GM18870 (cell line): ENCODE measurements at regions not wholly inside any gene's neighbourhood (a gene's known extent, or its start where the extent isn't known, plus 50 kb on each side); places are given as distances from the start of the nearest gene placed in this dataset.
A peak's percentile ranks its signal among the peaks of the same experiment; 100 is the strongest.
"Not testable (repeated sequence)": the region's sequence is repeated elsewhere in the genome, so short reads cannot be mapped to it uniquely, and the experiment has no call there.

ENCODE experiments used
- ATAC-seq: cut with Tn5 transposase; IDR thresholded peaks from one replicate; pipeline ENCODE4 v1.9.1; 2021; ENCODE audit warnings: moderate library complexity; ENCODE audit not compliant: unreplicated experiment

DNA sequence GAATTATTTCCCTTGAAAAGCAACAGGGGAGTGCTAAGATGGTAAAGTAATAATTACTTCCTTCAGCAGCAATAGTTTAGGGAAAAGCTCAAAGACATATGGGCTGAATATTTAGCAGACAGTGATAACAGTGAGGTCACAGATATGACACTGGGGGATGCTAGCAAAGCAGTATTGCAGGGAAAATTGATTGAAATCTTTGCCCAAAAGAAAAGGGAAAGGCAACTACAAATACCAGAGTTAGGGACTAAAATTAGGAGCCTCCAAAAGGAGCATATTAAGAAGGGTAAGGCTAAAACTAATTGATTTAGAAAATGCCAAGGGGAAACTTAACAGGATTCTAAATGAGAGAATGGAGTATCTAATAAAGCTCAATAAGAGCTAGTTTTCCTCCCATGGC, 1191.3 kb upstream of the TENM3 start:
- ATAC-seq, result no peak

DNA sequence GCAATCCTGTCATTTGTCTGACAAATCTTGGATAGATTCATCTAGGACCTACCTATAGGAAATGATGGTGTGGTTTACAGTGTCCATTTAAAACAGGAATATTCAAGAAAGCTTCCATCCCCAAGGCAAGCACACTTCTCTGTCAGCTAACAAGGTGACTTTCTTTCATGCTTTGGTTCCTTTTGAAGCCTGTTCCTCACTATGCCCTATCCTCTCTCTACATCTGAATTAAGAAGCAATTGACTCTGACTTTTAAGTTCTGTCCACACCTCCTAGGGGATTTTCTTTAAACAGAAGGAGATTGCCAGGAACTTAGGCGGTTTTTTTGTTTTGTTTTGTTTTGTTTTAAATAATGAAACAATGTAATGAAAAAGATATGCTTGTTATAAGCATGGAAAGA, 1181.4 kb upstream of the TENM3 start:
- no peak for ATAC-seq

DNA sequence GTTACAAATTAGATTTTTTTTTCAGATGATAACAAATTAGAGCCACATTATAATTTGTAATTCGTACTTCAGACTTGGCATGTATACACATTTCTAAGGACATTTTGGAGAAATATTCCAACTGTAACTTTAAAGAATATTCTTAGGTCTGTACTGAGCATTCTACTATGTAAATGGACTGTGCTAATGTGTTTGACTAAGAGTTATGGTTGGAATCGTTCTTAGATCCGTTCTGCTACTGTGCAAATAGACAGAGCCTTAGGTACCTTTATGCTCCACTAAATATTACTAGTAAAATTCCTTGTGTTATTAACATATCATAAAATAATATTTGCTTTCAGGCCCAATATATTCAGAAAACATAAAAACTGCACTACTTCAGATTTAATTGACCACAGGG, 1180.0 kb upstream of the TENM3 start:
- no peak for ATAC-seq

DNA sequence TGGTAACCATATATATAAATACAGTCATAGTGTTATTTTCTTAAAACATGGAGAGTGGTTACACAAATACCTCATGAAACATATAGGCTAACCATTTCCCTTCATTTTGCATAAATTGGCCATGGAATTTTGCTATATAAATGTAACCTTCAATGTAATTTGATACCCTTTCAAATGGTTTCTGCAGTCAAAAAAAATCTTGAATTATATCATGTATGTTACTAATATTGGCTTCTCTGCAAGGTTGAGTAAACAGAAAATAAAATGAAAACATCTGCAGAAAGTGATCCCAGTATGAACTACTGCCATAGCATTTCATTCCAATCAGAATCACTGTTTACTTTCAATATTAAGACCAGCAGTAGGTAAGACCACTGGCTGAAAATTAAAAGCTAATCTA, 1165.9 kb upstream of the TENM3 start:
- no peak for ATAC-seq

DNA sequence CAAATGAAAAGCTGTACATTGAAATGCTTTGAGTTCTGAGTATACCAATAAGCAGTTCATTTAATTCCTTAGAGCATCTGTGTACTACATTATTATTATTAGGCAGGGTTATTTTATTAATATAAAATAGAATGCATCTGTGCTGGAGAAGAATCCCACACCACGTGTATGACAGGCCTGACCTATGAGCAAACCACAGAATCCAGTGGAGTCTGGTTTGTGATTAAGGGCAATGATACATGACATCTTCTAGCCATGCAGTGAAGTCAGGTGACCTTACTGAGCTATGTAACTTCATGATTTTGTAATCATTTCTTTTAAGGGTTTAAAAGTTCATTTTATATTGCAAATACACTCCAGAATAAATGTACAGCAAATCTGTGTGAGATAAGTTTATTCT, 1165.0 kb upstream of the TENM3 start:
- no peak for ATAC-seq

DNA sequence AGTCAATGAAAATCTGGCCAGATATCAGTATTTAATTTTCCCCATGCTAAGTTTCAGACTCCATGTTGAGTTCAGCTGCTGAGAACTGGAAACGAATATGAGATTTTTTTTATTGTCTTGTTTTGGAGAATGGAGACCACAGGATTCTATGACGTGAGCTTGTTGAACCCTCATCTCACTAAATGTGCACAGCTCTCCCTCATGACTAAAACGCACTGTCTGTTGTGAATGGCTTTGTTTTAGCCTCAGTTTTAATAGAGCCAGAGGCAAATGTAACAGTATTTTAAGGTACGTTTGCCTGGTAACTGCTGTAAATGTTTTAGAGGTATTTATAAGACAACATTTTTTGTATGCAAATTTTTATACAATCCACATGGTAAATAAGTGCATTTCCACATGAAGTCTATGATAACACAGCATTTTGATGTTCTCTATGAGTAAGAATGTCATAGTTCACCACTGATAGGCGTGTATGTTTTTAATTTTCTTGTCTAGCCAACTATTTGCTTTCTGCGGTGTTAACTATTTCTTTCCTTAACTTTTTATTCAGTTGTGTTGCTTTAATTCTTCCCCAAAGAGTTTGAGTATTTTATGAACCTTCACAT, 1159.3 kb upstream of the TENM3 start:
- no peak for ATAC-seq

DNA sequence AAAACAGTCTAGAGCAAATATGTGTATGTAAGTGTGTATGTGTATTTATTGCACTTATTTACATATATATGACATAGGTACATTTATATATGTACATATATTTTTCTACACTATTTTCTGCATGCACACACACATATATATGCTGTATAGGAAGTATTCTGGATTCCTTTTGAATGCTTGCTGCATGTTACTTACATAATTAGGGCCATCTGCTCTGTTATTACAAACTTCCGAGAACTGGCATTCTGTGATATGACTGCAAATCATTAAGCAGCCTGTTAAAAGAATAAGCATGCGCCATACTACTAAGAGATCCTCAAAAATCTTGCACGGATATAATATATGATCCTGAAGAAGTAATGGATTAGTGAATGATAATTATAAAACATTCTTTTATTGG, 1157.6 kb upstream of the TENM3 start:
- ATAC-seq, result no peak

DNA sequence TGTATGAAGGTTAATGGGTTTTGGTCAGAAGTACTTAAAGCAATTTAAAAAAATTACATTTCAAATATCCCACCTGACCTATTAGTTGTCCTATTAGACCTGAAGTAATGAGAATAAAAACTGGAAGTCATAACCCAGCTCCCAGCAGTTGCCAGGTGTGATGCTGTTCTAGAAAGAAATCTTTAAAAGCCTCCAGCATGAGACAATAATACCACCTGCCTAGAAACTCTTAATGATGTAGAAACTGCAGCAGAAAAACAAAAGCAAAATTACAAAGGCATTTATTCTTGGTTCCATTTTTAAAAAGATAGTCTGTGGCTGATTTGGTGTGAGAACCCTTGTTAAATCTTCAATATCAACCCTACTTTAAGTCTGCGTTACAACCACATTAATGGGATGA, 1137.7 kb upstream of the TENM3 start:
- no peak for ATAC-seq

DNA sequence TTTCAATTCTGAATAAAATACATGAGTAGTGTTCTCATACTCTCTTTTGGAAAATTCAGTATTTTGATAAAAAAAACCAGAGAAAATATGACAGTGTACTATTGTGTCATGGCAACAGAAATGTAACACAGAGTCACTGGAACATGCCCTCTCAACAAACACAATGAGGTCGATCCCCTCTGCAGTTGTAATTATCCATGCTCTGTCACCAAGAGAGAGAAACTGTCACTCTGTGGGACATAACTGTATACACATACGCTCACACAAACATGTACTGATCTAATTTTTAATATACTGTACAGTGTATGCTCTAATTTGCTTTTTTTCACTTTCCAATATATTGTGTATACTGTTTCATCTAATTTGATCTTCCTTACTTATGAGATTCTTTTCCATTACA, 1136.8 kb upstream of the TENM3 start:
- no peak for ATAC-seq

DNA sequence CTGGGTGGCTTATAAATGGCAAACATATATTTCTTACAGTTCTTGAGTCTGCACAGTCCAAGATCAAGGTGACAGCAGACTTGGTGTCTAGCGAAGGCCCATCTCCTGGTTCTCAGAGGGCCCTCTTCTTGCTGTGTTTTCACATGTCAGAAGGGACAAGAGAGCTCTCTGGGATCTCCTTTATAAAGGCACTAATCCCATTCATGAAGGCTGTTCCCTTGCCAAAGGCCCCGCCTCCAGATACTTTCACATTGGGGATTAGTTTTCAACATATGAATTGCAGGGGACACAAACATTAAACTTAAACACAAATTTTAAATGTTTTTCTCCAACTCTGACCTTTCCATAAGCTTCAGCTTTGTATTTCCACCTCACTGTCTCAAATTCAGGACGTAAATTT, 1135.0 kb upstream of the TENM3 start:
- ATAC-seq, result no peak

DNA sequence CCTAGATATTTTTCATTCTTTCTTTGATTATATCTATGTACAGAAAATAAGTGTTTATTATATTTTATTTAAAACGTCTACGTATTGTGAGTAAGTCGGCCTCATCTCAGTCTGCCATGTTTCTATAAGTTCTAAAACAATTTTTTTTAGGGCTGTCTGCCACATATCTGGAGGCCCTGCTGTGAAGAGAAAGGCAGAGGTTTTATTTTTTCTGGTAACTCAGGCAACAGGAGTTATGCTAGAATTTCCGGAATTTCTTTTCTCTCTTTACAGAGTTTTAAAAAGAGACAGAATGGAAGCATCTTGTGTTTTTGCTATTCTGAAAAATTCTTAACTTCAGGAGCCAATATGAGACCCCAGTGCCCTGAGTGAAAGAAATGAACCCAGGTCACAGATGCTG, 1124.0 kb upstream of the TENM3 start:
- no peak for ATAC-seq

DNA sequence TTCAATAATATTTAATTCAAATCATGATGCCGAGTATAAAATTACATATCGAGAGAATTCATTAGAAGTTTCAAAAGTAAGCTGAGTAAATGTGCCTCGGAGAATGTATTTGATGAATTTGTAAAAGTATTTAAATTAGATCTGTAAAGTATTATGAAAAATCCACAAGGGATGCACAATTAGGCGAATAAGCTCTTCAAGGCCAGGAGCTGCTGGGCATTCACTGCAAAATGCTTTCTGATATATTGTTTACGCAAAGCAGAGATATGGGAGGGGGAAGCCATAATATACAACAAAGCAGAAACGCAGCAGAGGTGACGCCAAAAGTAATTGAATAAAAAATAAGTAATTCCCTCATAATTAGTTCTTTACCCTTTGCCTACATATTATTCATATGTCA, 1121.5 kb upstream of the TENM3 start:
- ATAC-seq, result no peak

DNA sequence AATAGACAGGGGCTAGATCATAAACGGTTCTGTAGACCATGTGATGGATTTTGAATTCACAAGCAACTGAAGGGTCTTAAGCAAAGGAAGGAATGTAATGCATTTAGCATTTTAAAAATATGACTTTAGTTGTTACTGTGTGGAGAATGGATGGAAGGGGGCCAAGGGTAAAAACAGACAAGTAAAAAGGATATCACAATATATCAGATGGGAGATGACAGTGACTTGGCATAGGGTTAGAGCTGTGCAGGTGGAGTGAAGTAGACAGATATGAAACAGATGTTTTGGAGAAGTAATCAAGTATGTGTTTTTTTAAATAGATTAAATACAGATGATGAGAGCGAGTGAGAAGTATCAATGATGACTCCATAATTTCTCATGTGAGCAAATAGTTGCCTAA, 1116.0 kb upstream of the TENM3 start:
- no peak for ATAC-seq

DNA sequence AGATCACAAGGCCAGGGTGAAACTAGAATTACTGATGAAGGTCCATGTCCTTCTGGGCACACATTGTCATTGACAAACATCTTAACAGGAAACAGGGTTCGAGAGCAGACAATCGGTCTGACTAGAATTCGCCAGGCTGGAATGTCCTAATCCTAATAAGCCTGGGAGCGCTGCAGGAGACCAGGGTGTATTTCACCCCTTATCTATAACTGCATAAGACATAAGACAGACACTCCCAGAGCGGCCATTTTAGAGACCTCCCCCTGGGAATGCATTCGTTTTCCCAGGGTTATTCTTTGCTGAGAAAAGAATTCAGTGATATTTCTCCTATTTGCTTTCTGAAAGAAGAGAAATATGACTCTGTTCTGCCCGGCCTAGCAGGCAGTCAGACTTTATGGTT, 1112.9 kb upstream of the TENM3 start:
- ATAC-seq, result not testable (repeated sequence)

DNA sequence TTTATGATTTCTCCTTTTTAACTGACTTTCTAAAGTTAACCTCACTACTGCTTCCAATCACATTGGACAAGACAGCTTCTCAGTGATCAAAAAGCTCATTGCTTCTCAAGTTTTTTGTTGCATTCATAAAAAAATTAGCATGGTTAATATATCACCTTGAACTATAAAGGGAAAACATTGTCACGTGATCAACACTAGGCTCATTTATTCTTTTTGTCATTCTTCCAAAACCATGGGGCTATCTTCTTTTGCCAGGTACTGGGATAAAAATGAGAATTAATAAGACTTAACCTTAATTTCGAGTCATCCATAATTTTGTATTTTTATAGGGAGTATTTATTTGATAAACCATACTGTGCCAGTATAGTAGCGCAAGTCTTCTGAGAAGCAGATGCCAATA, 1105.9 kb upstream of the TENM3 start:
- no peak for ATAC-seq

DNA sequence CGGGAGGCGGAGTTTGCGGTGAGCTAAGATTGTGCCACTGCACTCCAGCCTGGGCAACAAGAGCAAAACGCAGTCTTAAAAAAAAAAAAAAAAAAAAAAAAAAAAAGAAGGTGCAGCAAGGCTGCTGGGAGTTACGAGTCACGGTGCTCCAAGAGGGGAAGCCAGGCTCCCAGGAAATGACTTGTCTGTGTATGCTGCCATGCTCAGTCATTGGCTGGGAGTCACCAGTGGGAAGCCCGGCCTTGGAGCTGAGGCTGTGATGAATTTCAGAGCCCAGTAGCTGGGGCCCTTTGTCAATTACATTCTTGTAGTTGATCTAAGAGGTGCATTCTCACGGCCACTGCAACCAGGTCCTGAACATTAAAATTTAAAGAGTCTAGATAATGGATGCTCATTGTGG, 1105.1 kb upstream of the TENM3 start:
- no peak for ATAC-seq

DNA sequence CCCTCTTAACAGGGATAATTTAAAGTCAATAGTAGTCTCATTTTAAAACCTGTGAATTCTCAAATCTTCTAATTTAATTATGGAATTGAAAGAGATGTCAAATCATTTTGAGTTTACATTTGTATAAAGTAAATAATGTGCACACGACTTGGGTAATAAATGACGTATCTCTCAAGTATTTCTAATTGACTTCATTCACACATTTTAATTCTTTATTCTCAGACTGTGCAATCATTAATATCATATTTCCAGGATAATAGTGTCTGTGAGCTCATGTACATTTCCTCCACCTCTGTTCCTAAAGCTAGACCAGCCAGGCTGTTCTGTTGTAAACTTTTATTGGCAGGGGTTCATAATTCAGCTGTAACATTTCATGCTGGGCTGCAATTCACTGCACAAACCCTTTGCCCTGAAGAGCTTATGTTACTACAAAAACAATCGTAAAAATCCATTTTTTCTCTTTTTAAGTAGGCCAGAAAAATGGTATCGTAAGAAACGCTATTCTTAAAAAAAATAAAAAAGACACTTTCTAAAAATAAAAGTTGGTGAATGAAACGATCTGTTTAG, 1103.1 kb upstream of the TENM3 start:
- ATAC-seq, result no peak

DNA sequence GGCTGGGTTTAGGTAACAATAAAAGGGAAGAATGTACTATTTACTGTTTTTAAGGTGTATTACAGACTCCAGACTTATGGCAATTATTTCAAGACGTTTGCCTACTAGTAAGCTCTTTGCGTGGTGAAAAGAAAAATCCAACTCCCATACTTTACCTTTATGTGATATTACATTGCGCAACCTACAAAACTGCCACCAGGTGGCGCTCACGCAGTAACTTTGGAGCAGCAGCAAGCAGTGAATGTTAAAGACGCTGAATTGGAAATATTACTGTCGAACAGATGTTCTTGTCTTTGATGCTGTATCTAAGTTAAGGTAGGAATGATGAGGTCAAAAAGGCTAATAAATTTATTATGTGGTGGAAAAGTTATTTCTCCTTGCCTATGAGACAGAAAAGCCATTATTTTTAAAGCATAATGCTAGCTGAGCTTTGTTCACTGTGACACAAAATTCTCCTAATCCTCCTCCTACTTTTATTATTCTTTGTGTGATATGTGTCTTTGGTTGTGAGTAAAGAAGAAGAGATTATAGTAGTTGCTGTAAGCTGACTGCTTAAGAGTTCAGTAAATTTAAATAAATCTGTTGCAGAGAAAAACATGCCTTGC, 1099.8 kb upstream of the TENM3 start:
- ATAC-seq, result peak; percentile 91

DNA sequence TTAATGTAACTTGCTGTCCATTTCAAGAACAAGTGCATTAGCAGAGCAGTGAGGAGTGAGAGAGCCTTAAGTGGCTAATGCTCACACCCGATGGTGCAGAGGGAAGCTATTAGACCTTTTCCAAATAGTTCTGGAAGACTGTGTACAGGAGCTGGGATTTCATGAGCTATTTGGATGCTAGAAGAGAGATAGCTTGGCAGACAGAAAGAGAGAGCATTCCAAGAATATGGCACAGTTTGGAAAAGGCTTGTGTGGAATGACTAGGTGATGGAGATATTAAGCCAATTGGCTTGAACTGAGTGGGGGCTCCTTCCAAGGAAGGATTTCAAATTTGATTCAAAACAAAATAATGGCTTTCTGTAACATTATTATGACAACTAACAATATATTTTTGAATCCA, 1097.2 kb upstream of the TENM3 start:
- ATAC-seq, result no peak

DNA sequence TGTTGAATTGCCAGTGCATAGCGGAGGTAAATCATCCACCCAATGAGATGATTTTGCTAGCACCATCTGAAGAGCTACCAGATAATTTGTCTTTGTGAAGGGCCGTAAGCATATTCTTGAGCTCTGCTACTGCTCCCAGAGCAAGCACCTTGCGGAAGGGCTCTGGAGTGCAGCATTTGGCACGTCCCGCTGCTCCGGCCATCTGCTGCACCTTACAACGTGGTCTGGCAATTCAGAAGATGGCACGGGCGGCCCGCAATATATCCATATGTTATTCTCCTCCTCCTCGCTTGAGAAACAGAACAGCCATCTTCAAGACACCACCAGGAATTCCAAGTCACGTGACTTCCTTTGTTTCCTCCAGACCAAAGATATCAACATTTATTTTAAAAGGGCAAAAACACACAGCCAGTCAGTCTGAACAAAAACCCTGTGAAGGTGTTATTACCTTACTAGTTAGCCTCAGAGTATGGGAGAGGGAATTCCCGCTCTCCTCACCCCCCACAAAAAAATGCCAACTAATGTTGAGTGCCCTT, 1095.7 kb upstream of the TENM3 start:
- no peak for ATAC-seq

DNA sequence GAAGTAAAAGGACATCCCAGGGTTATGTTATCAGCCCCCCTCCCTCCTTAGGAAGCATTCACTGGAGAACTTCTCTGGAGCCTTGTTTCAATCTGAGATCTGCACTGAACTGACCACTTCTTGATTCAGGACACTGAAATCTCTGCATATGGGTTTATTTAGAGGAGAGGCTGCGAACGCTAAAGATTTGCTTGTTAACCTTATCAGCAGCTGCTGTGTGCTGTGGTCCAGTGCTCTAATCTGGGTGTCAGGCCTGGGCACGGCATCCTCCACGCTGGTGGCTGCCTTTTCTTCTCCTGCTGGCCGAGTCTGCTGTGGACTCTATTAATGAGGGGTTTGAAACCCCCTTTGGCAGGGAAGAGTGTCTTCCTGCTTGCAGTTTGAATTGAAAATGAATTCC, 1094.7 kb upstream of the TENM3 start:
- ATAC-seq, result no peak

DNA sequence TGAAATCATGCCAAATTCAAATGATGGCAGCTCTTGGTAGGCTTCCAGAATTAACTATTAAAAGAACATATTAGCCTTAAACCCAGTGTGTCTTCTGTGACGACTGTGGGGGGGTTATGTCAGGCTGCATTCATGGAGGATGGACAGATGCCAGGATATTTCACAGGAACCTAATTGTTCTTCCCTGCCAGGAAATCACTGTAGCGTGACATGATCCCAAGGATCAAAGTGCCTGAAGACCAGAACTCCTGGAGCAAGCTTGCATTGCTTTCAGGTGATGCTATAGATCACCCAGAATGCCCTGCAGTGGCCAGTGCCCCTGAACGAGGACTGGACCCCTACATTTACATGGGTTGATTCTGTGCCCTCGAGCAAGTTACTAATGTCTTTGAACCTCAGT, 1093.0 kb upstream of the TENM3 start:
- ATAC-seq, result no peak

DNA sequence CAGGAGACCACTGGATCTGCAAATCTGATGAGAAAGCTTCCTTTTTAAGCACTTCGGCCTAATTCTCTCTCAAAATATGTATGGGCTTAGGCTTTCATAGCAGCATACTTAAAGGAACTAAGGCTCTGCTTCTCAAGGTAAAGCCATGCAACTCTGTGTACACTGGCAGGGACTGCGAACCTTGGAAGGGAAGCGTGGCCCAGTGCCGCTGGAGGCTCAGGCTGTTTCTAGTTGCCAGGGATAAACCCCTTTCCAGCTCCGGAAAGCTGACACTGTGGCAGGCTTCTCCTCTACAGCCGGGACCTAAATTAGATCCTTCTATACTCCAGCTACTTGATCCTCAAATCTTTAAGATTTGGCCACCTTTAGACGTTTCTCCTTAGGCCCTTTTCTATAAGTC, 1091.3 kb upstream of the TENM3 start:
- no peak for ATAC-seq
